ENCODE measurements at regions not wholly inside any gene's neighbourhood (a gene's known extent, or its start where the extent isn't known, plus 50 kb on each side); places are given as distances from the start of the nearest gene placed in this dataset.

- no peak overlapping the region for H3K27ac ChIP-seq
- no peaks in the 10 kb centered on the region for H3K27me3 ChIP-seq
- H3K36me3 ChIP-seq, result no peaks in the 10 kb centered on the region
- H3K9me3 ChIP-seq, result no peaks in the 10 kb centered on the region
- intact Hi-C loops (cut with DNase I; ENCODE audit: low total_unique reads), result no loop called here
- H3K4me1 ChIP-seq, result no peaks in the 10 kb centered on the region
- in situ Hi-C loops (cut with MboI; ENCODE audit: low sequenced_read_pairs in 4 of 4), result no loop called here
- no peak overlapping the region for H3K4me3 ChIP-seq
- DNase-seq (no peak), ATAC-seq (no peak)
- TF ChIP-seq CTCF (IDR thresholded peaks at IDR 0.05 in 4 of 5, conservative IDR thresholded peaks at IDR 0.05 in 1 of 5) (no peak), POLR2A (IDR thresholded peaks at IDR 0.05) (no peak)
Observed at GRCh38 chr11:133598906-133599305, 66.6 kb upstream of the OPCML start.

- DNase-seq (no peak), ATAC-seq (no peak)
- Histone ChIP-seq H3K27ac (no peak overlapping the region), H3K27me3 (no peaks in the 10 kb centered on the region), H3K4me1 (no peaks in the 10 kb centered on the region), H3K9me3 (no peaks in the 10 kb centered on the region), H3K36me3 (no peaks in the 10 kb centered on the region), H3K4me3 (no peak overlapping the region)
- intact Hi-C loops (cut with DNase I; ENCODE audit: low total_unique reads) (no loop called here), in situ Hi-C loops (cut with MboI; ENCODE audit: low sequenced_read_pairs in 4 of 4) (no loop called here)
- TF ChIP-seq CTCF (IDR thresholded peaks at IDR 0.05 in 4 of 5, conservative IDR thresholded peaks at IDR 0.05 in 1 of 5) (no peak), POLR2A (IDR thresholded peaks at IDR 0.05) (no peak)
Observed at GRCh38 chr11:133597236-133597635, 64.9 kb upstream of the OPCML start.

- intact Hi-C loops (cut with DNase I; ENCODE audit: low total_unique reads), result no loop called here
- no peaks in the 10 kb centered on the region for H3K36me3 ChIP-seq
Observed at GRCh38 chr11:133595998-133596590, 63.8 kb upstream of the OPCML start.

GRCh38 chr11:133593036-133593435, 60.7 kb upstream of the OPCML start:
- ATAC-seq (no peak), DNase-seq (no peak)
- Histone ChIP-seq H3K36me3 (no peaks in the 10 kb centered on the region), H3K27ac (no peak overlapping the region), H3K4me3 (no peak overlapping the region), H3K4me1 (no peaks in the 10 kb centered on the region), H3K27me3 (no peaks in the 10 kb centered on the region), H3K9me3 (no peaks in the 10 kb centered on the region)
- intact Hi-C loops (cut with DNase I; ENCODE audit: low total_unique reads) (no loop called here), in situ Hi-C loops (cut with MboI; ENCODE audit: low sequenced_read_pairs in 4 of 4) (no loop called here)
- TF ChIP-seq POLR2A (IDR thresholded peaks at IDR 0.05) (no peak), CTCF (IDR thresholded peaks at IDR 0.05 in 4 of 5, conservative IDR thresholded peaks at IDR 0.05 in 1 of 5) (no peak)

More at GRCh38 chr11:133595998-133596590, 63.8 kb upstream of the OPCML start:
- Histone ChIP-seq H3K4me1 (no peaks in the 10 kb centered on the region), H3K9me3 (no peaks in the 10 kb centered on the region), H3K27me3 (no peaks in the 10 kb centered on the region), H3K4me3 (no peak overlapping the region), H3K27ac (no peak overlapping the region)
- no peak for TF ChIP-seq POLR2A (IDR thresholded peaks at IDR 0.05)
- no peak for TF ChIP-seq CTCF (IDR thresholded peaks at IDR 0.05 in 4 of 5, conservative IDR thresholded peaks at IDR 0.05 in 1 of 5)
- DNase-seq (no peak), ATAC-seq (no peak)
- in situ Hi-C loops (cut with MboI; ENCODE audit: low sequenced_read_pairs in 4 of 4), result no loop called here

Measured in gastrocnemius medialis (tissue), 4 donors.